ENCODE measurements at regions not wholly inside any gene's neighbourhood (a gene's known extent, or its start where the extent isn't known, plus 50 kb on each side); places are given as distances from the start of the nearest gene placed in this dataset.

DNA sequence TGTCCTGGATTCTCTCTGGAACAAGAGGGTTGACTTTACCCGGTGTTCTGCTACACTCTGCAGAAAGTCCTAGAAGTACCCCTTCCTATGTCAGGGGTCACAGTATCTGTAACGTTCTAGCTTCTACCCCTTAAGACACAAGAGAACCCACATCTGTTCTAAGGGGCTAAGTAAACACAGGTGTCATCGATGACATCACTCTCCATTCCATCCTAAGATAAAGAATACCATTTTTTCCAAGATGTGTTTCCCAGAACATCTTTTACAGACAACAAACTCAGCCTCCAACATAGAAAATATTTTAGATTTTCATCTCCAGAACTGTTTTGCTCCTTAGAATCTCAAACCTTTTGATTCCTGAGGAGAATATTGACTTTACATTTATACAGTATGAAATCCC is 239.1 kb downstream of the TRIB2 start:
- no peak for TF ChIP-seq POLR2A (IDR thresholded peaks at IDR 0.05)
- TF ChIP-seq, protein P1, sequence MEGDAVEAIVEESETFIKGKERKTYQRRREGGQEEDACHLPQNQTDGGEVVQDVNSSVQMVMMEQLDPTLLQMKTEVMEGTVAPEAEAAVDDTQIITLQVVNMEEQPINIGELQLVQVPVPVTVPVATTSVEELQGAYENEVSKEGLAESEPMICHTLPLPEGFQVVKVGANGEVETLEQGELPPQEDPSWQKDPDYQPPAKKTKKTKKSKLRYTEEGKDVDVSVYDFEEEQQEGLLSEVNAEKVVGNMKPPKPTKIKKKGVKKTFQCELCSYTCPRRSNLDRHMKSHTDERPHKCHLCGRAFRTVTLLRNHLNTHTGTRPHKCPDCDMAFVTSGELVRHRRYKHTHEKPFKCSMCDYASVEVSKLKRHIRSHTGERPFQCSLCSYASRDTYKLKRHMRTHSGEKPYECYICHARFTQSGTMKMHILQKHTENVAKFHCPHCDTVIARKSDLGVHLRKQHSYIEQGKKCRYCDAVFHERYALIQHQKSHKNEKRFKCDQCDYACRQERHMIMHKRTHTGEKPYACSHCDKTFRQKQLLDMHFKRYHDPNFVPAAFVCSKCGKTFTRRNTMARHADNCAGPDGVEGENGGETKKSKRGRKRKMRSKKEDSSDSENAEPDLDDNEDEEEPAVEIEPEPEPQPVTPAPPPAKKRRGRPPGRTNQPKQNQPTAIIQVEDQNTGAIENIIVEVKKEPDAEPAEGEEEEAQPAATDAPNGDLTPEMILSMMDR (IDR thresholded peaks at IDR 0.05), result no peak

Data from heart left ventricle (tissue), 13 donors.